NCI-H1436 (cell line): ENCODE measurements at regions not wholly inside any gene's neighbourhood (a gene's known extent, or its start where the extent isn't known, plus 50 kb on each side); places are given as distances from the start of the nearest gene placed in this dataset.

ENCODE experiments used
- DNase-seq: peaks from one replicate; lab custom pipeline; 2025; lab: John Stamatoyannopoulos, UW

DNA sequence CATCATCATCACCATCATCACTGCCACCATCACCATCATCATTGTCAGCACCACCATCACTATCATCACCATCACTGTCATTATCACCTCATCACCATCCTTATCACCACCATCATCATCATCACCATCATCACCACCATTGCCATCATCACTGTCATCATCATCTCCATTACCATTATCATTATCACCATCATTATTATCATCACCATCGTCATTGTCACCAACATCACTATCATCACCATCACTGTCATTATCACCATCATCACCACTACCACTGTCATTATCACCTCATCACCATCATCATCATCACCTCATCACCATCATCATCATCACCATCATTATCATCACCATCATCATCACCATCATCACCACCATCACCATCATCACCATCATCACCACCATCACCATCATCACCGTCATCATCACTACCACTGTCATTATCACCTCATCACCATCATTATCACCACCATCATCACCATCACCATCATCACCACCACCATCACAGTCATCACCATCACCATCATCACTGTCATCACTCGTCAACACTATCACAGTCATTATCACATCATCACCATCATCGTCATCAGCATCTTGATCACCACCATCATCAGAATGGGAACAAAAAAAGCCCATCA, 191.1 kb downstream of the TTLL2 start:
- no peak for DNase-seq

DNA sequence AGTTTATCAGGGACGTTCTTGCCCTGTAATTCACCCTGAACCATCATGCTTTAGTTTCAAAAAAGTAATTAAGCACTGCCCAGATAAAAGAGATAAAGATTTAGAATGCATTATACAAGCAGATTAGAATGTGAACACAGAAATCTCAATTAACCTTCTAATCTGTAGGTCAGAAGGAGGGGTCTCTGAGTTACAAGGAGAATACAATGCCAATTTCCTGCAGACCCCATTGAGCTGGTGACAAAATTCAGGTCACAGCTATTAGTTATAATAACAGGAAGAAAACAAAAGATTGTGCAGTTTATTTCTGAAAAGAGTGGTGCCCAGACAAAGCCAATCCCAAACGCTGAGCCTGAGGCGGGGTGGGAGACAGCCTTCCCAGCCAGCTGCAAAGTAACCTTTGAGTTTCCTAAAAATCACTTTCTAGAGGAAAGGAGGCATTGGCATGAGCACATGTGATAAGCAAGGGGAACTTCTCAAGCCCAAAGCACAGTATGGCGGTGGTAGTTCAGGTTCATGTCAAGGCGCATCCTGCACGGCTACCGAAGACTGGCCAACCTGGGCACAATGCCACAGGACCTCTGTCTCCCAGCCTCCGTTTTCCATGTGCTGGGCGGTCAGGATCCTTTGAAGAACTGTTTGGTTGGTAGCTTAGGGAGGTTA, 192.5 kb downstream of the TTLL2 start:
- DNase-seq, result no peak

DNA sequence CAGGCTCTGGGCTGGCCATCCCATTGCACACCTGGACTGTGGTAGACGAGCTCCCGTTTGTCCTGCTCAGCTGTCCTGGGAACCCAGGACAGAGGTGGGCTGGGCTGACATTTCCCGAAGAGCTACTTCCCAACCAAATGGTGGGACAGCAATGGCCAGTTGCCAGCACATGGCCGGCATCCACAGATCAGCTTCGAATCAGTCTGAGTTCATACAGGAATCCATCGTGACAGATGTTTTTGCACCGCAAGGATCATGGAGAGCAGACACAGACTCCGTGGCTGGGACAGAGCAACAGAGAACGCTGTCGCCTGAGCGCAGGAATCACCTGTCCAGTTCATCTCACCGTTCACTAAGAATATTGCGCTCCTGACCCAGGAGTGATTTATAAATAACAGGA, 198.5 kb downstream of the TTLL2 start:
- DNase-seq, result no peak

DNA sequence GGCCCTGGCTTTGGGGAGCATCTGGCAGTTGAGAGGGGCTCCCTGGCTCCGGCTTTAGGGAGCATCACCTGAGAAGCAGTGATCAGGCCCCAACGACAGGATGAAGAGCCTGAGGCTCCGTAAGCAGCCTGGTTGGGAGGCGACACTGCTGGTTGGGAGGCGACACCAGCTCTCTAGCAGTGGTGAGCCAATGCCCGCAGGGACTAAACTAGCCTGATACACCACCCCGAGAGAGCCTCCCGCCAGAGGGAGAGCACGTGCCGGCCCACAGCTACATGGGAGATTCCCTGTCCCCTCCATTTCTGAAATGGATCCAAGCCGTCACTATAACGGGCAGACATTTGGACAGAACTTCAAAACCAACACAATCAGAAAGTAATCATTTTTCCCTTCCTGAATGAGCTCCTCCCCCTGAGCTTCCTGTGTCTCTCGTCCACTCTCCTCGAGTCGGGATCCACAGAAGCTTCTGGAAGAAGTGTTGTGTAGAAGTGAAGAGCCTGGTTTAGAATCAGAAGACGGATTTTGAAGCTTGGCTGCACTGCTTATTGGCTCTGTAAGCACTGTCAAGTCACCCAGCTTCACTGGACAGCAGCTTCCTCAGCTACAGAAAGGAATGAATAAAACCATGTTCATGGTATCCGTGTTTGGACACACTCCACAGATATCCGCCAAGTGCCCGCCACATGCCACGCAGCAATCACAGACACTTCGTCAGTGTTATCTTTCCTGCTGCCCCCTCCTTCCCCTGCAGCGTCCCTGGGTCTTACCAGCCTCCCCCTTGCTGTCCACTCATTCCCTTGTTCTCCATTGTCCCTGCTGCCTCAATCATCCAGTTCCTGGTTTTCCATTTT, 199.6 kb downstream of the TTLL2 start:
- no peak for DNase-seq

DNA sequence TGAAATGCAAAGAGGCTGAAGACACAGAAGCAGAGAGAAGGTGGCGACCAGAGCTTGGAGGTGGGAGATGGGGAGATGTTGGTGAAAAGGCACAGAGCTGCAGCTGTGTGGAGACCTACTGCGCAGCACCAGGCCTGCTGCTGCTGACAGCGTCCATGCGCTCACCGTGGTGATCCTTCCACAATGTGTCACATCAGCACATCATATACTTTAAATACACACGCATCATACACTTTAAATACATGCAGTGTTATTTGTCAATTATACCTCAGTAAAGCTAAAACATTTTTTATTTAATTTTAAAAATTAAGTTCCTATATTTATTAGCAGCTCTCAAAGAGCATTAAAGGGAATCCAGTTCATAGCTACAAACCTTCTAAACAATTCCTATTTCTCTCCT, 200.9 kb downstream of the TTLL2 start:
- no peak for DNase-seq

DNA sequence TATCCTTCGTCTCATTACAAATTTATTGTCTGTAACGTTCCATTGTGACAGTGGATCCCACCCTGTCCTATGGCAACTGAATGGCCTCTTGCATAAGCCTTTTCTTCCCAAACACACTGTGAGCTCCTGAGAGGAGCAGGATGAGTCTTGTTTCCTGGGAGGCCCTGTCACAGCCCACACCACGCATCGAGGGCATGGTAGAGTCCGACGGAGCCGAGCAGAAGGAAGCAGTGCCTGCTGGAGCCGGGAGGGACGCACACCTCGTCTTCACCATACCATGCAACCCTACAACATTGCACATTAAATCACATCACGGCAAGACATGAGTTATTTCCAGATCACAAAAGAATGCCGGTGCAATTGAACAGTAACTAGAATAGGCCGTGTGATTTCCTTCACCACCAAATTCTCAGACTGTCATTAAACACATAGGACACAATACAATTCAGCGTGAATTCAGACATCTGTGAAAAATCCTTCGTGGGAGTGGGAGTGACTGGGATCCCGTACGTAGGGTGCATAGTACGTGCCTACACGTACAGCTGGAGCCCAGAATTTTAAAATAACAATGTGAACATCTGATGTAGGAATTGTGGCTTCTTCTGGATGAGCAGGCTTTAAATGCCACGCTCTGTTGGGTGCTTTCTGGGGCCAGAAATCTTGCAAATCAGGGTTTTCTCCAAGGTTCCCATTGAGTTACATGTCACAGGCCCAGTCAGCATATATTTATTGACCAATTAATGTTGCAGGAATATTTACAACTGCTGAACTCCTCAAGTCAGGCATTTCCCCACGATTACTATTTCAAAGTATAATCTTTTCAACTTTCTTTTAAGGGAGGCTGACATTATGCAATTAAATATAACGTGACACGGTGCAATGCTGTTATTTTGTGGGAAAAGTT, 201.8 kb downstream of the TTLL2 start:
- no peak for DNase-seq

DNA sequence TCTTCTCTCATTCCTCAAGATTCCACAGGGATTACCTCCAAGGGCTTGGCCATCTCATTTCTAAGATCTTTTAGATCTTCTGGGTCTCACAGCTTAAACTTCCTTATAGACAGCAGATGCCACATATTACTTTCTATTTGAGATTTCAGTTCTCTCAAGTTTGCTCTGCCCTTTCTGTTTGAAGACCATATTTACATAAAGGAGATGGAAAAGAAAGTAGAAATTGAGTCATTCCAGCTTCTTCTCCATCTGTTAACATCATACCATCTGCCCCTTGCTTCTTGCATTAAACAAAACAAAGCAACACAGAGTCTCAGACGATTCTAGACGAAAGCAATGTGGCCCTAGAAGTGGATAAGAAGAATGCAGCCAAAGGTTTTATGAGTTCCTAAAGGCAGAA, 203.4 kb downstream of the TTLL2 start:
- DNase-seq, result no peak

DNA sequence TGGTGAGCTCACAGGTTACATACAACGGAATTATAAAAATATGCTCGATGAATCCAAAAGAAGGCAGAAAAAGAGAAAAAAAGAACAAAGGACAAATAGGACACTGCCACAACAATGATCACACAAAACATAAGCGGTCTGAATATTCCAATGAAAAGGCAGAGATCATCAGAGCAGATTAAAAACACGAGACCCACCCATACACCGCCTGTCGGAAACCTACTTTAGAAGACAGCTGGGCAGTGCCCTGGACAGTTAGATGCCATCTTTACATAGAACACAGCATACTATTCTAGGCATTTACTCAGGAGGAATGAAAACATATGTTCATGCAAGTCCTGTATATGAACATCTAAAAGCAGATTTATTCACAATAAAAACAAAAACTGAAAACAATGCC, 204.1 kb downstream of the TTLL2 start:
- DNase-seq, result no peak

DNA sequence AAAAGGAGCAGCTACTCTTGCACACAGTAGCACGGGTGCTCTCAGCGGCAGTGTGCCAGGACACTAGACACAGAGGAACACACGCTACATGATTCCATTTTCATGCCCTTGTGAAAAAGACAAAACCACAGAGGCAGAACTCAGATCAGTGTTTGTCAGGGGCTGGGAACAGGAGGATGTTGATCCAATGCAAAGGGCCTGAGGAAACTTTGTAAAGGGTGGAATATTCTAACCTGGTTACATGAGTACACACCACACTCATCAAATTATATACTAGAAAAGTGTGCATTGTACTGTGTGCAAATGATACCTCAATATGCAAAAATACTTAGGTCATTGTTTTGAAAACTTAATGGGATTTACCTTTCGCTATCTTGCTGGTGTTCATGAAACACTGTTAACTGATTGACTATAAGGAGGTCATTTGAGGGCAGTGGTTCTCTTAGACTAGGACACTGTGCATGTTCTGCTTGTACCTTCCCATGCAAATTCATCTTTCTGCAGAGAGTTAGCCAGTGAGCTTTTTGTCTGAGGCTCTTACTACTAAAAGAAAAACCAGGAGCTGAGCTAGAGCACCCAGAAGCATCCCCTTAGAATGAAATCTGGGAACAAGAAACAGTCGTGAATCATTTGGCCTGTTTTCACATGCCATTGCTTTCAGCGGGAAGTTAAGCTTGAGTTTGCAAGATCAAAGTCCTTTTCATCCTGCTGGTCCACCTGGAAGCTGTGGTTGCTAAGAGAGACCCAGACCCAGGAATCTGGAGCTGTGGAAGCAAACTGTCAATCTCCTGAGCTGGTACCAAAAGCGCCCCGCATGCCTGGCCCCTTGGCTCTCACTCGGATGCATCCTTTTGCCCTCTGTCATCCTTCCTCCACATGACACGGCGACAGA, 204.8 kb downstream of the TTLL2 start:
- DNase-seq, result no peak

DNA sequence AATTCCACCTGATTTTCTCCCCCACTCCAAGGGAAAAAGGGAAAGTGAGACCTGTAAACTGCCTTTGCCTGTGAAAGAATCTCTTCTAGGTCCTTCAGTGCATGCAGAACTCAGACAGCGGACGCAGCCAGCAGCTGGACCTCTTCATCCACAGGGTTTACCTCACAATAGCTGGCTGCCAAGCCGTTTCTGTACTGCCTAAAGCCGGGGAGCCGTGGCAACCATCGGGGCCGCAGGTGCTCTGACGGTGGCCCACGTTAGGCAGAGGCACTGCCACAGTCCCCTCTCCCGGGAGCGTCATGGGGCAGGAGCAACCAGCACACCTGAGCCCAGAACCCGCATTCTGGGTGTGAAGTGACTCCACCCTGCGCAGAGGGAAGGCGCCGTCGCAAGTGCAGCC, 206.1 kb downstream of the TTLL2 start:
- DNase-seq, result no peak

DNA sequence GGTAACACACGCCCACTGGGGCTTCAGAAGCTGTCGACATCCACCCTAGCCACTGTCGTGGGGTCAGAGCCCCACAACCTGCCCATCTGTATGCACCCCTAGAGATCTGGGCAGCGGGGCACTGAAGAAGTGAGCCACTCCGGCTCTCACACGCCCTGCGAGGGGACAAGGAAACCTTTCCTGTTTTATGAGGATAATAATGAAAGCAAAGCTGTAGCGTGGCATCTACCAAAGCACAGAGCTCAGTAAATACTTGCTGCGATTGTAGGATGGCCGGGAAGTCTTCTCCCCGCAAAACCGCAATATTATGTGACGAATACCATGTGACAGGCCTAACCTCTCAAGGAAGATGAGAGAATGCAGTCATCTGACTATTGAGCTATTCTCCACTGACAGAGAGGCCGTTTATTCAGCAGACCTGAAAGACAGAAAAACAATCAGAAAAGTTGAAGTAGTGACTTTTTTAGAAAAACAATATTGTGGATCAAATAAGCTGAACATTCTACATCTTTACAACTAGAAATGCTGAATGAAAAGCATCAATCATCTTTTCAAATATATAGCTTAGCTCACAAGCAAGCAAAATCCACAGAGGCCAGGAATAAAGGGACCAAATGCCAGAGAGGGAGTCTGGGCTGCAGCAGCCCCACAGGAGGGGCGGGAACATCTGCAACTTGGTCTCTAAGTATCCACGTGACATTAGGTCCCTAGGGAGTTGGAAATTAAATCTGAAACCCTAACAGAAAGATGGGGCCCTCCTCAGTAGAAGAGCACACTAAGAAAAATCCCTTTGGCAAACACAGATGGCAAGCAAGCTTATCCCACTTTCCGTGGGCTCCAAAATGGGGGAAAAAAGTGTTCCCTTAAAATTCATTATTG, 207.8 kb downstream of the TTLL2 start:
- peak; percentile 5 for DNase-seq

DNA sequence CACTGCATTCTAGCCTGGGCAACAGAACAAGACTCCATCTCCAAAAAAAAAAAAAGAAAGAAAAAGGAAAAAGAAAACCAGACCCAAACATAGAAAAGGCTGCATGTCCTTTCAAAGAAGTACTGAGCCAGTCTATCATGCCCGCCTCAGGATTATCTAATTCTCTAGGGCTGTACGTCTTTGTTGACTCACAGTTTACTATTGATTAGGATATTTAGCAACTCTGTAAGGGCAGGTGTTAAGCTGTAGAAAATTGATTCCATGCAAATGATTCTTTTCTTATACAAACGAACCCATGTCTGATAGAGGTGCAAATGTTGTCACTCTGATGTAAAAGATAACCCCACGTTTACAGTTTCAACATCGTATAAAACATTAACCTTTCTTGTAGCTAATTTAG, 209.0 kb downstream of the TTLL2 start:
- no peak for DNase-seq

DNA sequence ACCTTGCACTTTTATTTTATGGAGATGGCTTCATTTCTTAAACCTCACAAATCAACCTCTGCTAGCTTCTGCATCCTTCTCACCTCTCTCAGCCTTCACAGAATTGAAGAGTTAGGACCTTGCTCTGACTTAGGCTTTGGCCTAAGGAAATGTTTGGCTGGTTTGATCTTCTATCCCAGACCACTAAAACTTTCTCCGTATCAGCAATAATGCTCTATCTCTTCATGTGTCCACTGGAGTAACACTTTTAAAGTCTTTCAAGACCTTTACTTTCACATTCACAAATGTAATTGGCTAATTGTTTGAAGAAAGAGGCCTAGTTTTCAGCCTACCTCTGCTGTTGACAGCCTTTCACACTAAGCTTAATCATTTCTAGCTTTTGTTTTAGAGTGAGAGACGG, 212.9 kb downstream of the TTLL2 start:
- DNase-seq, result no peak

DNA sequence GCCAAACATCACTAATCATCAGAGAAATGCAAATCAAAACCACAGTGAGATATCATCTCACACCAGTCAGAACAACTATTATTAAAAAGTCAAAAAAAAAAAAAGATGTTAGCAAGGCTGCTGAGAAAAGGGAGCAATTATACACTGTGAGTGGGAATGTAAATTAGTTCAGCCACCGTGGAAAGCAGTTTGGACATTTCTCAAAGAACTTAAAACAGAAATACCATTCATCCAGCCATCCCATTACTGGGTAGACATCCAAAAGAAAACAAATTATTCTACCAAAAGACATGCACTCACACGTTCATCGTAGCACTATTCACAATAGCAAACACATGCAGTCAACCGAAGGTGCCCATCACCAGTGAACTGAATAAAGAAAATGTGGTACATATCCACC, 213.9 kb downstream of the TTLL2 start:
- no peak for DNase-seq

DNA sequence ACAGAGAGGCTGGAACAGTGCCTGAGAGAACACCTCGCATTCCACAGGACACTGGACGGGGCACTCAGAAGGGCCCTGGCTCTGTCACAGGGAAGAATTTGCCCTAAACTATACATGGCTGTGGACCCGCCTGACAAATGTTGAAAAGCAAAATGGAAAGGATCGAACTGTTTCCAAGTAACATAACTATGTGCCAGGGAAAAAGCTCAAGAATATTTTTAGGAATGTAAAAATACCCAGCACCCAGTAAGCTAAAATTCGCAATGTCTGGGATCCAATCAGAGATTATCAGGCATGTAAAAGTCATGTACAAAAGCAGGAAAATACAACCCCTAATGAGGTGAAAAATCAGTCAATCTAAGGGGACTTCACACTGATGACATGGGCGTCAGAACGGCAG, 215.9 kb downstream of the TTLL2 start:
- no peak for DNase-seq

DNA sequence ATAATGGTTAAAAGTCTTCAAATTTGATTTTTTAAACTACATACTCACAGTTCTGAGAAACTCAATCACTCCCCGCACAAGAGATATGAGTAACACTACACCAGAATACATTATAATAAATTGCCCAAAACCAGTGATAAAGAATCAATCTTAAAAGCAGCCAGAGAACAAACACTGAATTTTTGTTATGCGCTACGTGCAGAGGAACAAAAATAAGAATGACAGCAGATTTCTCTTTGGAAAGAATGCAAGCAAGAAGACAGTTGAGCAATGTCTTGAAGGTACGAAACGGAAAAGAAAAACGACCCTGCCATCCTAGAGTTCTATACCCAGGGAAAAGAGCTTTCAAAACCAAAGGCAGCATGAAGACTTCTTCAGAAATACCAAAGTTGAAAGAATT, 216.7 kb downstream of the TTLL2 start:
- DNase-seq, result no peak

DNA sequence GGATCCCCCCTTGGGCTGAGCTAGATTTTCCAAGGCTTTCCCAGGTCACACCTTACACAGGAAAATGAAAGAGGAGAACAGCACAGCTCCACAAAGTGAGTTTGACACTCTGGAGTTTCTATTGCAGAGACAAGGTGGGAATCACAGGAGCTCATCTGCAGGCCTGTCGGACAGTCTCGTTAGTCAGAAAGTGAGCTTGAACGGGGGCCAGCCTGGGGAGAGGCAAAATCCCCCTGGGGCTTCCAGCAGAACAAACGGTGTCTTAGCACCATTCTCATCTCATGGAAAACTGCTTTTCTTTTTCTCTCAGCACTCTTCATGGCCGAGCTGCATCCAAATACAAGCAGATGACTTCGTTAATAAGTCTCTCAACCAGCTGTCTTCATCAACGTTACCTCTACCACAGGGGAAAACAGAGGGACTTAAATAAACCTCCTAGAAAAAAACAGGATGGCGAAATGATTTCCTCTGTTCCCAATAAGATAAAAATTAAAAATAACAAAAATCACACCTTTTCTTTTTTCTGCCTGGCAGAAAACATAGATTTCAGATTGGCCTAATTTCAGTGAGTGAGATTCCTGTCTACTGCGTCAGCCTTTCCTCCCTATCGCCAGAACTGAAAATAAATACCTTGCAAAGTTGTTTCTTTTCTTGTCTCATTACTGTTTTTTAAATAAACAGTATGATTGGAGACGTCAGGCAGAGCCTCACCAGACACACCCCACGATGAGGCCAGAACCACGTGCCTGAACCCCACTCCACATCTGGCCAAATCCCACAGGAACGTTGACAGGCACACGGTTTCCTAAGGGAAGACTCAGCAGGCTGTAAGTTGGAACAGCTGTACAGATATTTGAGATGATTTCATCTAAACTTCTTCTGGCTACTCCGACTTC, 219.0 kb downstream of the TTLL2 start:
- no peak for DNase-seq

DNA sequence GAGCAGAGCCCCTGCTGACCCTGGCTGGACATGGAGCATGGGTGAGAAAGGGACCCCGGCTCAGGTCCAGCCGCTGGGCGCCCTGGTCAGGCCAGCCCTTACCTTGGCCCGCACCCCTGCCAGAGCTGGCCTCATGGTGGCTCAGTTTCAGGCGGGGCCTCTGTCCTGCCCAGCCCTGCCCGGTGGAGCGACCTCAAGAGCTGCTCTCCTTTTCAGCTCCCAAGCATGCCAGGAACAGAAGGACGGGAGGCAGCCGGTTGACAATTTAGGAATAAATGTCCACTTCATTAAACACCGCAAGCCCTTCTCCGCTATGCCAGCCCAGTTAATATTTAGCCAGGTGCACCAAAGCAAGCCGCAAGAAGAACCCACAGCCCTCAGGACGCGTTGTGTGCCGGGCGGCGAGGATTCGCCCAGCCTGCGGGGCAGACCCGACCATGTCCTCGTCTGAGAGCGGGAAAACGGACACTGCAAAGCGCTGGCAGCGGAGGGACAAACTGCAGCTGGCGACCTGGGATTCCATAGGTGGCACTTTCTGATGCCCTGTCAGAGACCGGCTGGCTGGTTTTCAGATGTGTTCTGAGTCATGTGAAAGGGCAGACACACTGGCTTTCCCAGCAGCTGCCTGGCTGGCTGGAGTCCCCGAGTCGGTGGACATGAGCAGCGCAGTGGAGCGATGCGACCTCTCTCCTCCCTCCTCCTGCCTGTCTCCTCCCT, 221.9 kb downstream of the TTLL2 start:
- DNase-seq, result no peak

DNA sequence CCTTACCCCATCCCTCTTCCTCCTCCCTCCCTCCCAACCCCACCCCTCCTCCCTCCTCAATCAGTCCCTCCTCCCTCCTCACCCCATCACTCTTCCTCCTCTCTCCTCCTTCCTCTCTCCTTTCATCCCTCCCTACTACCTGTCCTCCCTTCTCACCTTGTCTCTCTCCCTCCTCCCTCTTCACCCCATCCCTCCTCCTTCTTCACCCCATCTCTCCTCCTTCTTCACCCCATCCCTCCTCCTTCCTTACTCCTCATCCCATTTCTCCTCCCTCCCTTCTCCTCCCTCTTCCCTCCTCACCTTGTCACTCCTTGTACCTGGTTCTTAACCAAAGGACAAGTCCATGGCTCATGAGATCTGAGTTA, 222.4 kb downstream of the TTLL2 start:
- DNase-seq, result no peak
